ENCODE measurements at regions not wholly inside any gene's neighbourhood (a gene's known extent, or its start where the extent isn't known, plus 50 kb on each side); places are given as distances from the start of the nearest gene placed in this dataset.
"Not testable (repeated sequence)": the region's sequence is repeated elsewhere in the genome, so short reads cannot be mapped to it uniquely, and the experiment has no call there.

GRCh38 chrX:123108513-123109427, 75.3 kb upstream of the GRIA3 start:
- ChIA-PET CTCF (no interaction called here), POLR2A (no interaction called here)
- TF ChIP-seq CTCF (IDR thresholded peaks at IDR 0.05) (no peak), EZH2 (IDR thresholded peaks at IDR 0.05; ENCODE audit: borderline replicate concordance, insufficient read depth, low read depth, low read length, poor library complexity, severe bottlenecking) (no peak)
- no peak overlapping the region for H3K4me2 ChIP-seq (replicated peaks; ENCODE audit: low read depth, low read length, poor library complexity, severe bottlenecking)
- Mint-ChIP-seq H3K4me1 (no peaks in the 10 kb centered on the region), H3K27me3 (no peaks in the 10 kb centered on the region), H3K27ac (no peak overlapping the region), H3K4me3 (no peak overlapping the region), H3K9me3 (ENCODE audit: insufficient read depth) (no peaks in the 10 kb centered on the region)
- ATAC-seq (ENCODE audit: low read depth) (no peak), DNase-seq (no peak)
- H4K20me1 ChIP-seq (ENCODE audit: control insufficient read depth, insufficient read depth, low read length, poor library complexity, severe bottlenecking): no peaks in the 10 kb centered on the region
- no CpG with 5 or more reads among the region's 4 CpGs for WGBS (ENCODE audit: insufficient coverage)
- H3K4me3 ChIP-seq (ENCODE audit: control extremely low read depth in 1 of 5, extremely low read depth in 1 of 5, insufficient read depth in 1 of 5, low read depth in 2 of 5, low read length in 4 of 5): no peak overlapping the region
- H3K4me1 ChIP-seq (ENCODE audit: control insufficient read depth in 2 of 2, insufficient read depth in 2 of 2, low read length in 2 of 2): no peaks in the 10 kb centered on the region
- intact Hi-C loops (cut with micrococcal nuclease): no loop called here
- H3K9ac ChIP-seq (ENCODE audit: low read length): no peak overlapping the region
- no peaks in the 10 kb centered on the region for H3K27me3 ChIP-seq (replicated peaks in 1 of 4; ENCODE audit: control extremely low read depth in 1 of 4, control insufficient read depth in 3 of 4, insufficient read depth in 4 of 4, low read length in 3 of 4)
- no peaks in the 10 kb centered on the region for H3K9me3 ChIP-seq (ENCODE audit: control extremely low read depth in 1 of 3, control insufficient read depth in 2 of 3, insufficient read depth in 1 of 3, low read length in 2 of 3)
- no peak overlapping the region for H2AFZ ChIP-seq (ENCODE audit: insufficient read depth, low read depth, low read length, poor library complexity, severe bottlenecking)
- no peaks in the 10 kb centered on the region for H3K79me2 ChIP-seq (ENCODE audit: control insufficient read depth, insufficient read depth, low read length)
- no peaks in the 10 kb centered on the region for H3K36me3 ChIP-seq (replicated peaks in 1 of 2; ENCODE audit: control extremely low read depth in 1 of 2, control insufficient read depth in 1 of 2, extremely low read depth in 1 of 2, insufficient read depth in 2 of 2, low read length in 1 of 2)
- no peak overlapping the region for H3K27ac ChIP-seq (ENCODE audit: low read length in 2 of 2)

GRCh38 chrX:123121241-123121640, 62.8 kb upstream of the GRIA3 start:
- Histone ChIP-seq H3K27me3 (replicated peaks in 1 of 4; ENCODE audit: control extremely low read depth in 1 of 4, control insufficient read depth in 3 of 4, insufficient read depth in 4 of 4, low read length in 3 of 4) (no peaks in the 10 kb centered on the region), H3K27ac (ENCODE audit: low read length in 2 of 2) (no peak overlapping the region), H3K9me3 (ENCODE audit: control extremely low read depth in 1 of 3, control insufficient read depth in 2 of 3, insufficient read depth in 1 of 3, low read length in 2 of 3) (peaks cover 0 to 7% (median 0%) of the 10 kb centered on the region in 3 donors), H3K36me3 (replicated peaks in 1 of 2; ENCODE audit: control extremely low read depth in 1 of 2, control insufficient read depth in 1 of 2, extremely low read depth in 1 of 2, insufficient read depth in 2 of 2, low read length in 1 of 2) (no peaks in the 10 kb centered on the region), H3K79me2 (ENCODE audit: control insufficient read depth, insufficient read depth, low read length) (no peaks in the 10 kb centered on the region), H3K4me2 (replicated peaks; ENCODE audit: low read depth, low read length, poor library complexity, severe bottlenecking) (no peak overlapping the region), H3K4me3 (ENCODE audit: control extremely low read depth in 1 of 5, extremely low read depth in 1 of 5, insufficient read depth in 1 of 5, low read depth in 2 of 5, low read length in 4 of 5) (no peak overlapping the region), H4K20me1 (ENCODE audit: control insufficient read depth, insufficient read depth, low read length, poor library complexity, severe bottlenecking) (no peaks in the 10 kb centered on the region), H3K9ac (ENCODE audit: low read length) (no peak overlapping the region), H2AFZ (ENCODE audit: insufficient read depth, low read depth, low read length, poor library complexity, severe bottlenecking) (no peak overlapping the region), H3K4me1 (ENCODE audit: control insufficient read depth in 2 of 2, insufficient read depth in 2 of 2, low read length in 2 of 2) (no peaks in the 10 kb centered on the region)
- Mint-ChIP-seq H3K27me3 (no peaks in the 10 kb centered on the region), H3K4me1 (no peaks in the 10 kb centered on the region), H3K4me3 (no peak overlapping the region), H3K27ac (no peak overlapping the region), H3K9me3 (ENCODE audit: insufficient read depth) (peaks cover 2% of the 10 kb centered on the region)
- ChIA-PET CTCF (no interaction called here), POLR2A (no interaction called here)
- WGBS (ENCODE audit: insufficient coverage): 90% methylated on average over 2 of the region's 6 CpGs
- TF ChIP-seq CTCF (IDR thresholded peaks at IDR 0.05): no peak
- no peak for TF ChIP-seq EZH2 (IDR thresholded peaks at IDR 0.05; ENCODE audit: borderline replicate concordance, insufficient read depth, low read depth, low read length, poor library complexity, severe bottlenecking)
- intact Hi-C loops (cut with micrococcal nuclease): no loop called here
- ATAC-seq (ENCODE audit: low read depth) (no peak), DNase-seq (no peak)

DNA sequence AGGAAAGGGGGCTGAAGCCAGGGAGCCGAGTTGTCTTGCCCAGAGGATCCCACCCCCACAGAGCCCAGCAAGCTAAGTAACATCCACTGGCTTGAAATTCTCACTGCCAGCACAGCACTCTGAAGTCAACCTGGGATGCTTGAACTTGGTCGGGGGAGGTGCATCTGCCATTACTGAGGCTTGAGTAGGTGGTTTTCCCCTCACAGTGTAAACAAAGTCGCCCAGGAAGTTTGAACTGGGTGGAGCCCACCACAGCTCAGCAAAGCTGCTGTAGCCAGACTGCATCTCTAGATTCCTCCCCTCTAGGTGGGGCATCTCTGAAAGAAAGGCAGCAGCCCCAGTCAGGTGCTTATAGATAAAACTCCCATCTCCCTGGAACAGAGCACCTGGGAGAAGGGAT, 54.3 kb upstream of the GRIA3 start:
- H3K4me2 ChIP-seq (replicated peaks; ENCODE audit: low read depth, low read length, poor library complexity, severe bottlenecking); H4K20me1 ChIP-seq (ENCODE audit: control insufficient read depth, insufficient read depth, low read length, poor library complexity, severe bottlenecking); DNase-seq; H3K79me2 ChIP-seq (ENCODE audit: control insufficient read depth, insufficient read depth, low read length); H3K9me3 ChIP-seq (ENCODE audit: control extremely low read depth in 1 of 3, control insufficient read depth in 2 of 3, insufficient read depth in 1 of 3, low read length in 2 of 3); H3K36me3 ChIP-seq (replicated peaks in 1 of 2; ENCODE audit: control extremely low read depth in 1 of 2, control insufficient read depth in 1 of 2, extremely low read depth in 1 of 2, insufficient read depth in 2 of 2, low read length in 1 of 2); H3K9ac ChIP-seq (ENCODE audit: low read length); H3K4me3 Mint-ChIP-seq; POLR2A ChIA-PET; H3K9me3 Mint-ChIP-seq (ENCODE audit: insufficient read depth); intact Hi-C loops (cut with micrococcal nuclease); H2AFZ ChIP-seq (ENCODE audit: insufficient read depth, low read depth, low read length, poor library complexity, severe bottlenecking); ATAC-seq (ENCODE audit: low read depth); H3K27ac ChIP-seq (ENCODE audit: low read length in 2 of 2); CTCF ChIA-PET; H3K27me3 ChIP-seq (replicated peaks in 1 of 4; ENCODE audit: control extremely low read depth in 1 of 4, control insufficient read depth in 3 of 4, insufficient read depth in 4 of 4, low read length in 3 of 4); H3K27ac Mint-ChIP-seq; H3K4me3 ChIP-seq (ENCODE audit: control extremely low read depth in 1 of 5, extremely low read depth in 1 of 5, insufficient read depth in 1 of 5, low read depth in 2 of 5, low read length in 4 of 5); H3K4me1 ChIP-seq (ENCODE audit: control insufficient read depth in 2 of 2, insufficient read depth in 2 of 2, low read length in 2 of 2); H3K4me1 Mint-ChIP-seq; H3K27me3 Mint-ChIP-seq: not testable (repeated sequence)
- WGBS (ENCODE audit: insufficient coverage): no CpG with 5 or more reads among the region's 3 CpGs

Data from B cell (primary cell).